ENCODE measurements at regions not wholly inside any gene's neighbourhood (a gene's known extent, or its start where the extent isn't known, plus 50 kb on each side); places are given as distances from the start of the nearest gene placed in this dataset.

DNA sequence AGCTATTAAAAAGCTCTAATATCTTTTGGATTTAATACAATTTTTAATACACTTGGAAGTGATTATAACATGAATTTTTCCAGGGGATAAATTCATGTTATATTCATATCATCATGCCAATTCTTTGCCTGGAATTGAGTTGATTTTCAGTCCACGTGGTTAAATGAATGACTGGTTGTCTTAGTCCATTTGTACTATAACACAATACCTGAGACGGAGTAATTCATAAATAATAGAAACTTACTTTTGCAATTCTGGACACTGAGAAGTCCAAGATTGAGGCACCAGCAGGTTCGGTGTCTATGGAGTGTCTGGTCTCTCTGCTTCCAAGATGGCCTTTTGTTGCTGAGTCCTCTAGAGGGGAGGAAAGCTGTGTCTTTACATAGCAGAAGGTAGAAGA lies 66.2 kb upstream of the TRDN start:
- TF ChIP-seq POLR2AphosphoS5 (IDR thresholded peaks at IDR 0.05; ENCODE audit: low read depth) (no peak), CTCF (conservative IDR thresholded peaks at IDR 0.05; ENCODE audit: low read depth in 2 of 2) (no peak), ZNF331 (CRISPR knock-in tag; IDR thresholded peaks at IDR 0.05; ENCODE audit: low read depth) (no peak), EZH2phosphoT487 (IDR thresholded peaks at IDR 0.05; ENCODE audit: unreplicated experiment) (no peak), NANOG (IDR thresholded peaks at IDR 0.05; ENCODE audit: borderline replicate concordance) (no peak), EZH2 (IDR thresholded peaks at IDR 0.05; ENCODE audit: low read depth, unreplicated experiment) (no peak), JUNB (IDR thresholded peaks at IDR 0.05; ENCODE audit: unreplicated experiment) (no peak), CREB1 (CRISPR knock-in tag; IDR thresholded peaks at IDR 0.05; ENCODE audit: low read depth) (no peak), STAT1 (IDR thresholded peaks at IDR 0.05; ENCODE audit: unreplicated experiment) (no peak), ZNF114 (CRISPR knock-in tag; IDR thresholded peaks at IDR 0.05) (no peak)
- TF ChIP-seq, protein P1, sequence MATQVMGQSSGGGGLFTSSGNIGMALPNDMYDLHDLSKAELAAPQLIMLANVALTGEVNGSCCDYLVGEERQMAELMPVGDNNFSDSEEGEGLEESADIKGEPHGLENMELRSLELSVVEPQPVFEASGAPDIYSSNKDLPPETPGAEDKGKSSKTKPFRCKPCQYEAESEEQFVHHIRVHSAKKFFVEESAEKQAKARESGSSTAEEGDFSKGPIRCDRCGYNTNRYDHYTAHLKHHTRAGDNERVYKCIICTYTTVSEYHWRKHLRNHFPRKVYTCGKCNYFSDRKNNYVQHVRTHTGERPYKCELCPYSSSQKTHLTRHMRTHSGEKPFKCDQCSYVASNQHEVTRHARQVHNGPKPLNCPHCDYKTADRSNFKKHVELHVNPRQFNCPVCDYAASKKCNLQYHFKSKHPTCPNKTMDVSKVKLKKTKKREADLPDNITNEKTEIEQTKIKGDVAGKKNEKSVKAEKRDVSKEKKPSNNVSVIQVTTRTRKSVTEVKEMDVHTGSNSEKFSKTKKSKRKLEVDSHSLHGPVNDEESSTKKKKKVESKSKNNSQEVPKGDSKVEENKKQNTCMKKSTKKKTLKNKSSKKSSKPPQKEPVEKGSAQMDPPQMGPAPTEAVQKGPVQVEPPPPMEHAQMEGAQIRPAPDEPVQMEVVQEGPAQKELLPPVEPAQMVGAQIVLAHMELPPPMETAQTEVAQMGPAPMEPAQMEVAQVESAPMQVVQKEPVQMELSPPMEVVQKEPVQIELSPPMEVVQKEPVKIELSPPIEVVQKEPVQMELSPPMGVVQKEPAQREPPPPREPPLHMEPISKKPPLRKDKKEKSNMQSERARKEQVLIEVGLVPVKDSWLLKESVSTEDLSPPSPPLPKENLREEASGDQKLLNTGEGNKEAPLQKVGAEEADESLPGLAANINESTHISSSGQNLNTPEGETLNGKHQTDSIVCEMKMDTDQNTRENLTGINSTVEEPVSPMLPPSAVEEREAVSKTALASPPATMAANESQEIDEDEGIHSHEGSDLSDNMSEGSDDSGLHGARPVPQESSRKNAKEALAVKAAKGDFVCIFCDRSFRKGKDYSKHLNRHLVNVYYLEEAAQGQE (IDR thresholded peaks at IDR 0.05; ENCODE audit: unreplicated experiment), result no peak
- TF ChIP-seq, protein P2, sequence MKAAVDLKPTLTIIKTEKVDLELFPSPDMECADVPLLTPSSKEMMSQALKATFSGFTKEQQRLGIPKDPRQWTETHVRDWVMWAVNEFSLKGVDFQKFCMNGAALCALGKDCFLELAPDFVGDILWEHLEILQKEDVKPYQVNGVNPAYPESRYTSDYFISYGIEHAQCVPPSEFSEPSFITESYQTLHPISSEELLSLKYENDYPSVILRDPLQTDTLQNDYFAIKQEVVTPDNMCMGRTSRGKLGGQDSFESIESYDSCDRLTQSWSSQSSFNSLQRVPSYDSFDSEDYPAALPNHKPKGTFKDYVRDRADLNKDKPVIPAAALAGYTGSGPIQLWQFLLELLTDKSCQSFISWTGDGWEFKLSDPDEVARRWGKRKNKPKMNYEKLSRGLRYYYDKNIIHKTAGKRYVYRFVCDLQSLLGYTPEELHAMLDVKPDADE (IDR thresholded peaks at IDR 0.05), result no peak

Measured in GM23338 (cell line).